Urothelium cell line (cell line): ENCODE measurements at regions not wholly inside any gene's neighbourhood (a gene's known extent, or its start where the extent isn't known, plus 50 kb on each side); places are given as distances from the start of the nearest gene placed in this dataset.
"Not testable (repeated sequence)": the region's sequence is repeated elsewhere in the genome, so short reads cannot be mapped to it uniquely, and the experiment has no call there.

Experiments used
- DNase-seq: peaks from one replicate; pipeline ENCODE4 v3.0.0; 2011; ENCODE audit warnings: low spot score, mixed read lengths
- FAIRE-seq: peaks from 2 replicates; lab custom pipeline; 2011; peaks lifted over from hg19 to GRCh38; lab: Jason Lieb, UNC

DNA sequence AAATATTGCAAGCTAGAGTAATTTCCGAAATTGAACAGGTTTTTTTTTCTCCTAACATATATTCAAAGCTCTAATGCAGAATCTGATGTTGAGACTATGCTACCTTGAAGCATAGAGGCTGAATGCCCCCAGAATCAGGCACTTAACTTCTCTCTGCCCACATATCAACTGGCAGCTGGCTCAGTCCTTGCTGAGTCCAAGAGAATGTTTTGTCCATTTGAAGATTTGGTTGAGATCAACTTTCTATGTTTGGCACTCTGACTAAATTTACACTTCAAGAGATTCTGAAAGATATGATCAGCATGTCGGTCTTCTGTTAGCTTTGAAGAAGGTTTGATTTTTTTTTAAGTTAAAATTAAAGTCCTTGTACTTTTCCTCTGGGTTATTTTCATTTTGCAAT, 1298.1 kb downstream of the EPHA7 start:
- DNase-seq, result no peak
- no peak for FAIRE-seq

DNA sequence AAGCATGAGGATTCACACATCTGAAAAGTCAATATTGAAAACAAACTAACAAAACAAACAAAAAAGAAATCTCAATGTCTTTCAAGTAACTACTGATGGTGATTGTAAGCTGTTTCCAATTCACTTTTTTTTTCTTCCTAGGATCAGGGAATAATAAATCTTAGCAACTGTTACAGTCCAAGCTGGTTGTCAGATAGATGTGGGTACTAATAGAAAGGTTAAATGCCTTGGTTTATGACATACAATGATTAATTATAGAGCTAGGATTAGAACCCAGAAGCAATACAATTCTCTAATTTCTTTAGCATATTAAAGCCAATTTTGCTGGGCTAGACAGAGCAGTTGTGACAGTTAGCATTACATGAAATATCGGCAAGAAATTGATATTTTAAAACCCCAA, 1301.6 kb downstream of the EPHA7 start:
- FAIRE-seq, result no peak
- DNase-seq, result no peak

DNA sequence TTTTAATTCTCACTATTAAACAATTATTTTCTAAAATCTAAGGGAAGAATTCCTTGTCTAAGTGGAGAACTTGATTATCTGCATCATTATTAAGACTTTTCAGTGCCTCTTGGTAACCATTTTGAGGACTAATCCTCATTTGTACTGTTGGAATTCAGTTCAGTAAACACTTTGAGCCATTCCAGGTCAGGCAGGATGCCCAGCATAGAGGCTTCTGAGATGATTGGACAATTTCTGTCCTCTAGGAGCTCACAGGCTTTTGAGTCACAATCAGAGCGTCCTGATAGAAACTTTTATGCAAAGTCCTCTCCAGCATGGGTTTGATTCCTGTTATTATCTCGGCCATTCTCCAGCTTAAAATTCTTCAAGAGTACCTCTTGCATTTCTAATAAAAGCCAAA, 1304.6 kb downstream of the EPHA7 start:
- DNase-seq (no peak), FAIRE-seq (no peak)

- no peak for FAIRE-seq
Observed at GRCh38 chr6:92114091-92114675, 1305.2 kb downstream of the EPHA7 start.

DNA sequence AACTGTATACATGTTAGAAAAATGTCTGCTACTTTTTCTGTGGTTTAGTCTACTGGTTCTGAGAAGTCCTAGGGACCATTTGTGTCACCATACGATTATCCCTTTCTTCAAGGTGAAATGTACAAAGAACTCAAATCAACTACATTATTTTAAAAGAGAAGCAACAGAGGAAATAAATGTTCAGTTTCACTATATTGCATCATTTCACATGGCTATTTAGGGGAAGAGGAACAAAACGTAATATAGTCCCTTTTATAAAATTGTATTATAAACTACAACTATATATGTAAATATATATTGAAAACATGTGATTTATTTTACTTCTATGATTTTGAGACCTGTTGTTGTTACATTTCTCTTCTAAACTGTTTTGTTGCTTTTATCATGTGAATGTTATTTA, 1308.0 kb downstream of the EPHA7 start:
- DNase-seq (no peak), FAIRE-seq (no peak)

More at GRCh38 chr6:92114091-92114675, 1305.2 kb downstream of the EPHA7 start:
- no peak for DNase-seq

DNA sequence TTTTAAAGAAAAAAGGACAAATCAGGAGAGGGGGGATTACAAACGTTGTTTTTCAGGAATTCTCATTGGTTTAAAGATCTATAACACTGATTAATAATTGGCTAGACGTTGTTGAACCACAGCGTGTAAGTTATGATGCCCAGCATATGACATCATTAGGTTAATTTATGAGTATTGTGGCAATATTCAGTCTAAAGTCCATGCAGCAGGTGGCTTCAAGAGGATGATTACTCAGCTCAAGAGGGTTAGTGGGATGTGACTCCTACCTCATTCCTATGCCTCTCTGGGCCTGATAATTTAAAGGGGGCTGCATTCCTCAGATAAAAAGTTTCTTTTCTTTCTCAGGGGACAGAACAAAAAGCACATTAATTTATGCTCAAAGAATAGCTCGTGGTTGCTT, 1309.0 kb downstream of the EPHA7 start:
- FAIRE-seq (no peak), DNase-seq (no peak)

- DNase-seq (no peak), FAIRE-seq (no peak)
Observed at GRCh38 chr6:92109956-92110355, 1309.4 kb downstream of the EPHA7 start.

- no peak for FAIRE-seq
- DNase-seq, result no peak
Observed at GRCh38 chr6:92109256-92109655, 1310.1 kb downstream of the EPHA7 start.

GRCh38 chr6:92086750-92087149, 1332.6 kb downstream of the EPHA7 start:
- no peak for FAIRE-seq
- no peak for DNase-seq

GRCh38 chr6:92083914-92084313, 1335.4 kb downstream of the EPHA7 start:
- FAIRE-seq, DNase-seq: not testable (repeated sequence)

DNA sequence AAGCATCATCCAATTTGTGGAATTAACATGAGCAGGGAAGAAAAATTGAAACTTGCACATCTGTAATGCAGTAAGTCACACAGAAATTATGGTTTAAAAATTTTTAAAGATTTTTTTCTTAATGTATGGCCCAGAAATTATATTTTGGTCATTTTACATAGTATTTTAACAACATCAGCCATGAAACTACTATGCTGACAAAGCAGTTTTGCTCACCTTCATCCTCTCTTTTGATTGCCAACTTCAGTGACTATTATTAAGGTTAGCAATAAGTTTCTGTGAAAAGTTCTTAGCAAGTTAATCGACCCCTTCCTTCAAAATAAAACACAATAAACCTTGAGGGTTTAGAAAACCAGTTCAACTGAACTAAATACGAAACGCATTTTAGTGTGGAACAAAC, 1347.0 kb downstream of the EPHA7 start:
- no peak for FAIRE-seq
- DNase-seq, result no peak

DNA sequence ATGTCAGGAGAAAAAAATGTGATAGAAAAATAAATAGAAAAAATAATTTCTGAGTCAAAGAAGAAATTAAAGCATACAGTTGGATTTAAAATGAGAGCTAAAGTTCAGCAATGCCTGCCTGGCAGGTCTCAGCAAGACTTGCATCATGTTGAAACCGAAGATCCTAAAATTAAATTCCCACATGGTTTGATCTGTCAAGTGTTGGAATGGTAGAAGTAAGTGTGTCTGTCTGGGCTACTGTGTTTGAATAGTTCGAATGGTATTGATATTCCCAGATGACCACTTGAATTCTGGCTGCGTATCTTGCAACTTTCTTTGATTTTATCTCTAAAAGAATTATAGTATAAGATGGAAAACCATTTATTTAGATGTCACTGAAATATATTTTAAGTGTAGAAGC, 1349.6 kb downstream of the EPHA7 start:
- no peak for DNase-seq
- no peak for FAIRE-seq

DNA sequence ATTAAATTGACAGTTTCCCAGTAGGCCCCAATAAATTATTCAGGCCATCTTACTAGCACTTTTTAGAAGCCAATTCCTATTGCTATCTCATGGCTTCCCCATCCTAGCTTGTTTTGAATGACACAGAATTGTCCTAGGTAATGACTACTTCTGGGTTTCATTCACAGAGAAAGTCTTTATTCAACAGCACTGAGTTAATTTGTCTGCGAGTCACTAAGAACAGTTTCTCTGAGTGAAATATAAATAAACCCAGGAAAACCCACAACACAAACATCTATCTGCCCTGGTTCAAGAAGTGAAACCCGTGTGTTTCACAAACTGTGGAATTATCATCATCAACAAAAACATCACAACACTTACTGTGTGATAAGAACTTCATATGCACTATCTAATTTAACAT, 1366.8 kb downstream of the EPHA7 start:
- FAIRE-seq, result no peak
- no peak for DNase-seq

DNA sequence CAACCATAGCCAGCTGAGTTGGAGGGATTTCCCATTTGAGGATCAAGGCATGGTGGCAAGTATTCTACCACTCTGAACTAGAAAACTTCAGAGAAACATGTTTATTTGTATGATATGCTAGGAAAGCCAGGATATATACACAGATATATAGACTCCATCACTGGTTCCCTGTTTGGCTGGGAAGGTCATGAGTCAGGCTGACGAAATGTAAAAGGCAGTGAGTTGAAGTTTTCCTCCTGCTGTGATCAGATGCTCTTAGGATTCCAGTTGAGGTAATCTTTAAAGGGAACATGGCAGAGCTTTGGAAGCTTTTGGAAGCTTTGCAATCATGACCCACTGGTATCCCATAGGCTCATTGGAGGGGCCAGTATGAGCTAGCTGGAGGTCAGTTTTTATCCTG, 1369.1 kb downstream of the EPHA7 start:
- FAIRE-seq, result no peak

DNA sequence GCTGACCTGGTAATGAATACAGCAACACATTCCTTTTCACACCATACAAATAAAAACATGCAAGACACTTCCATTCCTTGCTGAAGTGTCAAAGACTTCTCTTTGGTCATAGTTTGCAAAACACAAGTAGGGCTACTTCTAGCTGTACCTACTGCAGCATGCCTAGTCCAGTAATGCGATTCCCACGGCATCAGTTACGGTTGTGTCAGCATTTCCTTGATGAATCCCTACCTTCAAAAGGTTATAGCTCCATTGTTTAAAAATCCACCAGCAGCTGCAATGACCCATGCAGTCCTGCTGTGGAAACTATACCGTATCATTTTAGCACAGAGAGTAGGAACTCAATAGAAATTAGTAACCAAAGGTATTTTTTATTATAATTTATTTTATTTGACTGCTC, 1371.5 kb downstream of the EPHA7 start:
- DNase-seq (no peak), FAIRE-seq (no peak)

More for the DNA sequence above, 1369.1 kb downstream of the EPHA7 start:
- DNase-seq, result no peak

DNA sequence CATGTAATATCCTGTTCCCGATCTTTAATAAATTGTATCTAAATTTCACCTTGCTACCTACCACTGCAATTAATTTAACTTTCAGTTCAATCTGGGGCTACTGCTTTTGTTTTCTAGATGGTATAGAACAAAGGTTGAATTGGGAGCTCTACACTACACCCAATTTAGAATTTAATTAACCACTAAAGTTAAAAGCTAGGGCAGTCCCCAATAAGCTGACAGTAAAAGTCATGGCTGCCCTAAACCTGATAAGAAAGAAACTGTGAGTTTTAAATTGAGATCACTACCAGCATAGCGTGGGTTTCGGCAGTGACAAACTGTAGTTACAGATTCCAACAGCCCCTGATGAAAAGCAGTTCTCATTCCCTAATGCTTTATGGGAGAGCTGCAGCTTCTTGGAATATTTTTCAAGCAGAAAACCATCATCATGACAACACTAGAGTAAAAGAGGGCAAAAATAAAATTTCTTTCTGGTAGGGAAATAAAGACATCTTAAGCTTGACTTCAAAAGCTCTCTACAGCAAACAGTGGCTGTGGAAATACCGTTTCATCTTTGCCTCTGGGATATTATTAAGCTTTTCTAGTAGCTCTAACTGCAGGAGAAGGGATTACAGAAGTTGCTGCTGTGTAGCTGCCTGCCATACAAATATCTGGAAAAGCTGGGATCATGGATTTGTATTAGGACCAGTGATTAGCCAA, 1372.1 kb downstream of the EPHA7 start:
- FAIRE-seq (no peak), DNase-seq (no peak)

DNA sequence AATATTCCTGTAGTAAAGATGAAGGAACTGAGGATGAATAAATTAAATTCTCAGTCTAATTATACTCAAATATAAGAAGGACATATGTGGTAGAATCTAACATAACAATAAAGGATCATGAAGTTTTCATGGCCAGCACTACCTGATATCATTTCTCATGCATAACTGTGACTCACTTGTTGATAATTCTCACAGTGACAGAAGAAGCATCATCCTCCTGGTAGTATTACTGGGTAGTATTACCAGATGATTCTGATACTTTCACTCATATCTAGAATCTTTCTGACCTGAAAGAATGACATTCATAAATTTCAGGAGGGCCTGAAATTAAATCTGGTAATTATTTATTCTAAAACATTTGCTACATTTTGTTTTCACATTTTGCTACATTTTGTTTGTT, 1375.0 kb downstream of the EPHA7 start:
- FAIRE-seq (no peak), DNase-seq (no peak)

DNA sequence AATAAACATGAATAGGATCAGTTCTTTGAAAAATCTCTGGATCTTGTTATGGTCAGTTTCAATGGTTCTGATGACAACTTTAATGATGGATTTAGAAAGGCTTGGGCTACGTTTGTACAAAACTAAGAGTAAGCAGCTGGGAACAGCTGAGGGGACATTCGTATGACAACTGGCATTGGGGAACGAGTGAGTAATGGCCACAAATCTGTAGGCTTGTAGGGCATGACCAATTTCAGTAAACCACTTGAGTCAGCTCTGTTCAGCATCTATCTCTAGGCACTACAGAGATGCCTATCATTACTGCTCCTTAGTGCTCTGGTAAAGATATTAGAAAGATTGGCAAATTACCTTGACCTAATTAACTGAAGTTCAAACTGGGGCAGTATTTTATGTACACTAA, 1375.6 kb downstream of the EPHA7 start:
- DNase-seq, result no peak
- FAIRE-seq, result no peak

DNA sequence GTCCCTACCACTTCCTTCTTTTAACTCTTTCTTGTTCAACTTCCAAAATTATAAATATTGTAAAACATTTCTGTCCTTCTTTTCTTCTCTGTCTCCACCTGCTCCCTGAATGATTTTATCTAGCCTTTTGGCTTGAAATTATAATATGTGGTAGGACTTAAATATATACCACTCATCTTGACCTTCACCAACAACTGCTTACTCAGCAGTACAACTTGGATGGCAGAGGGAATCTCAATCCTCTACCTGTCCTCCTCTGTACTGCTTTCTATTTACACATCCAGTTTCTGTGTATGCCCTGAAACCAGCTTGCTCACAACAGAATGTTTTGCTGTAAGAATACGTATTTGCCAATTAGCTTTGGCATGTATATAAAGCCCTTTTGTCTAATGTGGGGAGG, 1392.5 kb downstream of the EPHA7 start:
- no peak for FAIRE-seq

GRCh38 chr6:92024881-92025280, 1394.5 kb downstream of the EPHA7 start:
- no peak for FAIRE-seq
- no peak for DNase-seq

More for the DNA sequence above, 1392.5 kb downstream of the EPHA7 start:
- DNase-seq, result no peak

- DNase-seq (no peak), FAIRE-seq (no peak)
Observed at GRCh38 chr6:92024110-92024509, 1395.2 kb downstream of the EPHA7 start.

GRCh38 chr6:92023410-92023966, 1395.9 kb downstream of the EPHA7 start:
- no peak for FAIRE-seq

More at GRCh38 chr6:92023410-92023966, 1395.9 kb downstream of the EPHA7 start:
- no peak for DNase-seq
